DMS153 treated with DMSO at 0.1 percent for 48 hours (cell line): ENCODE measurements at regions not wholly inside any gene's neighbourhood (a gene's known extent, or its start where the extent isn't known, plus 50 kb on each side); places are given as distances from the start of the nearest gene placed in this dataset.

Experiments used
- DNase-seq: peaks from one replicate; lab custom pipeline; 2025; ENCODE audit not compliant: unreplicated experiment; lab: John Stamatoyannopoulos, UW

GRCh38 chr4:164378361-164378760 lies 375.6 kb upstream of the SMIM31 start:
- no peak for DNase-seq

- no peak for DNase-seq
These were observed 374.2 kb upstream of the SMIM31 start for GRCh38 chr4:164379694-164380093.

- DNase-seq, result no peak
These were observed 372.1 kb upstream of the SMIM31 start for GRCh38 chr4:164381859-164382258.

GRCh38 chr4:164383058-164383357 lies 370.9 kb upstream of the SMIM31 start:
- no peak for DNase-seq

- no peak for DNase-seq
These were observed 370.3 kb upstream of the SMIM31 start for GRCh38 chr4:164383358-164384220.

GRCh38 chr4:164384416-164384815 lies 369.5 kb upstream of the SMIM31 start:
- no peak for DNase-seq

GRCh38 chr4:164396439-164396838 lies 357.5 kb upstream of the SMIM31 start:
- no peak for DNase-seq

GRCh38 chr4:164402554-164402953 lies 351.4 kb upstream of the SMIM31 start:
- no peak for DNase-seq

GRCh38 chr4:164405774-164406173 lies 348.2 kb upstream of the SMIM31 start:
- DNase-seq, result no peak

- no peak for DNase-seq
These were observed 345.1 kb upstream of the SMIM31 start for GRCh38 chr4:164408831-164409230.

- DNase-seq, result no peak
These were observed 343.5 kb upstream of the SMIM31 start for GRCh38 chr4:164410401-164410800.

- no peak for DNase-seq
These were observed 341.7 kb upstream of the SMIM31 start for GRCh38 chr4:164412246-164412645.

GRCh38 chr4:164413743-164414142 lies 340.2 kb upstream of the SMIM31 start:
- no peak for DNase-seq

GRCh38 chr4:164423819-164424218 lies 330.1 kb upstream of the SMIM31 start:
- no peak for DNase-seq

- no peak for DNase-seq
These were observed 329.1 kb upstream of the SMIM31 start for GRCh38 chr4:164424846-164425245.

- no peak for DNase-seq
These were observed 325.4 kb upstream of the SMIM31 start for GRCh38 chr4:164428561-164428960.

- DNase-seq, result no peak
These were observed 315.6 kb upstream of the SMIM31 start for GRCh38 chr4:164438321-164438720.

GRCh38 chr4:164439037-164439436 lies 314.9 kb upstream of the SMIM31 start:
- DNase-seq, result no peak

- no peak for DNase-seq
These were observed 313.7 kb upstream of the SMIM31 start for GRCh38 chr4:164440199-164440598.

GRCh38 chr4:164441109-164441508 lies 312.8 kb upstream of the SMIM31 start:
- DNase-seq, result no peak

- no peak for DNase-seq
These were observed 311.8 kb upstream of the SMIM31 start for GRCh38 chr4:164442180-164442579.

GRCh38 chr4:164446516-164446915 lies 307.4 kb upstream of the SMIM31 start:
- no peak for DNase-seq

- no peak for DNase-seq
These were observed 292.0 kb upstream of the SMIM31 start for GRCh38 chr4:164461901-164462300.
